H1 (cell line): ENCODE measurements at regions not wholly inside any gene's neighbourhood (a gene's known extent, or its start where the extent isn't known, plus 50 kb on each side); places are given as distances from the start of the nearest gene placed in this dataset.

Experiments used
- CTCF ChIA-PET: fragments of 300-600 bp; sonication (Branson Sonifier 250); formaldehyde crosslinking; loops from one replicate; lab custom pipeline; 2021; ENCODE audit not compliant: partially characterized antibody; lab: Charles Lee
- POLR2A ChIA-PET: fragments of 300-600 bp; sonication (Branson Sonifier 250); formaldehyde crosslinking; loops from one replicate; lab custom pipeline; 2021; ENCODE audit warnings: inconsistent platforms; ENCODE audit not compliant: partially characterized antibody; lab: Charles Lee
- DNase-seq, 2 experiments: peaks; one replicate each; pipeline versions ENCODE4 v3.0.0 to v3.0.0-alpha.2; 2010 to 2022; ENCODE audit warnings: low spot score in 2 of 2, low read depth in 1 of 2, mixed read lengths in 1 of 2
- FAIRE-seq: peaks from 2 replicates; lab custom pipeline; 2011; peaks lifted over from hg19 to GRCh38; lab: Jason Lieb, UNC
- H2AFZ ChIP-seq: 2 replicates; pipeline ENCODE4 v1.8.1; 2012; ENCODE audit warnings: low read length, inconsistent platforms
- H2AK5ac ChIP-seq: 2 replicates; pipeline ENCODE4 v1.6.1; 2013; ENCODE audit warnings: low read depth, low read length
- H2BK120ac ChIP-seq: replicated peaks from 2 replicates; pipeline ENCODE3; 2013; ENCODE audit warnings: low read depth, low read length, inconsistent platforms
- H2BK12ac ChIP-seq: 2 replicates; pipeline ENCODE4 v1.6.1; 2013; ENCODE audit warnings: low read depth, low read length
- H2BK15ac ChIP-seq: 2 replicates; pipeline ENCODE4 v1.6.1; 2013; ENCODE audit warnings: low read length
- H2BK20ac ChIP-seq: 2 replicates; pipeline ENCODE4 v1.6.1; 2013; ENCODE audit warnings: low read length
- H2BK5ac ChIP-seq: 2 replicates; pipeline ENCODE4 v1.6.1; 2013; ENCODE audit warnings: low read depth, low read length
- H3K14ac ChIP-seq: 2 replicates; pipeline ENCODE4 v1.6.1; 2013; ENCODE audit warnings: inconsistent platforms; ENCODE audit not compliant: insufficient read length
- H3K18ac ChIP-seq: 2 replicates; pipeline ENCODE4 v1.6.1; 2013; ENCODE audit warnings: low read length; ENCODE audit errors: extremely low read depth
- H3K23ac ChIP-seq: 2 replicates; pipeline ENCODE4 v1.6.1; 2013; ENCODE audit warnings: inconsistent platforms; ENCODE audit not compliant: insufficient read length
- H3K23me2 ChIP-seq: 2 replicates; pipeline ENCODE4 v1.6.1; 2013; ENCODE audit warnings: low read depth, low read length
- H3K27ac ChIP-seq: 2 replicates; pipeline ENCODE4 v1.6.1; 2011; ENCODE audit warnings: low read depth, low read length, inconsistent platforms
- H3K27me3 ChIP-seq, 4 experiments: replicated peaks in 1 of 4; 1 replicate in 1 of 4; 2 replicates in 3 of 4; pipeline versions ENCODE4 v1.6.1 to v1.8.1; 2011 to 2013; ENCODE audit warnings: low read length in 3 of 4, mild to moderate bottlenecking in 3 of 4, inconsistent platforms in 2 of 4, mixed read lengths in 2 of 4, moderate library complexity in 1 of 4; ENCODE audit not compliant: control insufficient read depth in 3 of 4, insufficient read depth in 3 of 4; ENCODE audit errors: extremely low read depth in 1 of 4
- H3K36me3 ChIP-seq, 4 experiments: 2 replicates each; pipeline versions ENCODE4 v1.6.1 to v1.8.1; 2011 to 2013; ENCODE audit warnings: mild to moderate bottlenecking in 4 of 4, low read length in 3 of 4, moderate library complexity in 2 of 4, control low read depth in 1 of 4, inconsistent platforms in 1 of 4; ENCODE audit not compliant: insufficient read depth in 4 of 4, control insufficient read depth in 2 of 4
- H3K4ac ChIP-seq: replicated peaks from 2 replicates; pipeline ENCODE3; 2013; ENCODE audit warnings: low read length, low read depth, mixed read lengths, inconsistent platforms; ENCODE audit not compliant: insufficient read length
- H3K4me1 ChIP-seq, 4 experiments: replicated peaks in 1 of 4; 1 replicate in 1 of 4; 2 replicates in 3 of 4; pipeline versions ENCODE4 v1.6.1 to v1.8.1; 2011 to 2013; ENCODE audit warnings: low read length in 3 of 4, inconsistent platforms in 2 of 4, mixed read lengths in 1 of 4; ENCODE audit not compliant: insufficient read depth in 4 of 4, control insufficient read depth in 3 of 4
- H3K4me2 ChIP-seq, 2 experiments: 2 replicates each; pipeline versions ENCODE4 v1.6.1 to v1.8.1; 2011 to 2013; ENCODE audit warnings: low read depth in 2 of 2, low read length in 2 of 2, control low read depth in 1 of 2, inconsistent platforms in 1 of 2, mild to moderate bottlenecking in 1 of 2; ENCODE audit not compliant: insufficient read depth in 1 of 2
- H3K4me3 ChIP-seq, 4 experiments: fragments of 200-600, 300-600 bp in 1 of 4; sonication (generic), shearing (Covaris generic), sonication (Bioruptor Twin) in 1 of 4; 2 replicates each; pipeline versions ENCODE4 v1.5.1 to v1.8.1; 2011 to 2016; ENCODE audit warnings: low read length in 4 of 4, low read depth in 3 of 4, control low read depth in 2 of 4, inconsistent platforms in 2 of 4, mild to moderate bottlenecking in 2 of 4, mixed read lengths in 1 of 4, moderate library complexity in 1 of 4; ENCODE audit not compliant: insufficient read depth in 2 of 4; ENCODE audit errors: extremely low read depth in 1 of 4
- H3K56ac ChIP-seq: replicated peaks from 2 replicates; pipeline ENCODE3; 2013; ENCODE audit warnings: low read depth, mild to moderate bottlenecking, mixed read lengths, low read length, inconsistent platforms; ENCODE audit not compliant: insufficient read length
- H3K79me1 ChIP-seq: 2 replicates; pipeline ENCODE4 v1.6.1; 2013; ENCODE audit warnings: low read depth, low read length, control low read depth
- H3K79me2 ChIP-seq, 2 experiments: 2 replicates each; pipeline versions ENCODE4 v1.6.1 to v1.8.1; 2012 to 2013; ENCODE audit warnings: low read length in 2 of 2, mild to moderate bottlenecking in 2 of 2, inconsistent platforms in 1 of 2; ENCODE audit not compliant: insufficient read depth in 2 of 2, control insufficient read depth in 1 of 2
- H3K9ac ChIP-seq, 4 experiments: replicated peaks in 1 of 4; 1 replicate in 1 of 4; 2 replicates in 3 of 4; pipeline versions ENCODE4 v1.6.1 to v1.8.1; 2011 to 2013; ENCODE audit warnings: low read depth in 3 of 4, low read length in 3 of 4, control low read depth in 2 of 4, mild to moderate bottlenecking in 2 of 4, moderate library complexity in 2 of 4, inconsistent platforms in 1 of 4; ENCODE audit errors: extremely low read depth in 1 of 4
- H3K9me3 ChIP-seq, 2 experiments: 2 replicates each; pipeline versions ENCODE4 v1.6.1 to v1.8.1; 2012 to 2013; ENCODE audit warnings: mild to moderate bottlenecking in 2 of 2, moderate library complexity in 2 of 2, control low read depth in 1 of 2, inconsistent platforms in 1 of 2, low read depth in 1 of 2, low read length in 1 of 2, mixed read lengths in 1 of 2; ENCODE audit not compliant: insufficient read depth in 2 of 2
- H4K20me1 ChIP-seq, 2 experiments: replicated peaks in 1 of 2; 2 replicates each; pipeline versions ENCODE3 to v1.8.1; 2011 to 2013; ENCODE audit warnings: inconsistent platforms in 2 of 2, low read length in 2 of 2, mild to moderate bottlenecking in 1 of 2; ENCODE audit not compliant: insufficient read depth in 2 of 2, control insufficient read depth in 1 of 2
- H4K5ac ChIP-seq: 2 replicates; pipeline ENCODE4 v1.6.1; 2013; ENCODE audit warnings: low read length, low read depth, mixed read lengths, inconsistent platforms; ENCODE audit not compliant: insufficient read length
- H4K8ac ChIP-seq: 2 replicates; pipeline ENCODE4 v1.8.0; 2013; ENCODE audit warnings: mild to moderate bottlenecking, moderate library complexity, low read length, inconsistent platforms; ENCODE audit not compliant: insufficient read depth; ENCODE audit errors: extremely low read depth
- H4K91ac ChIP-seq: replicated peaks from 2 replicates; pipeline ENCODE3; 2013; ENCODE audit warnings: low read length, mixed read lengths, inconsistent platforms; ENCODE audit not compliant: insufficient read length
- RNF2 ChIP-seq: fragments of 200-900, 300-1000 bp; sonication (generic); IDR thresholded peaks from 2 replicates; pipeline ENCODE4 v1.7.1; 2016; ENCODE audit warnings: borderline replicate concordance, low read depth, mild to moderate bottlenecking, antibody characterized with exemption, low read length; ENCODE audit not compliant: poor library complexity, severe bottlenecking; ENCODE audit errors: missing control alignments
- WGBS, 2 experiments: shearing (Covaris generic) in 1 of 2; methylation state at CpG; one replicate each; pipeline versions ENCODE4 v1.1.6 to v1.1.7; 2013 to 2015; ENCODE audit warnings: low lambda C conversion rate in 2 of 2, mixed read lengths in 2 of 2, inconsistent platforms in 1 of 2, low coverage in 1 of 2, missing lambda C conversion rate in 1 of 2; ENCODE audit not compliant: insufficient replicate concordance in 2 of 2, insufficient coverage in 1 of 2, insufficient read length in 1 of 2; ENCODE audit errors: extremely low coverage in 1 of 2, missing lambda C conversion rate in 1 of 2; 5-methylcytosine and 5-hydroxymethylcytosine counted together

DNA sequence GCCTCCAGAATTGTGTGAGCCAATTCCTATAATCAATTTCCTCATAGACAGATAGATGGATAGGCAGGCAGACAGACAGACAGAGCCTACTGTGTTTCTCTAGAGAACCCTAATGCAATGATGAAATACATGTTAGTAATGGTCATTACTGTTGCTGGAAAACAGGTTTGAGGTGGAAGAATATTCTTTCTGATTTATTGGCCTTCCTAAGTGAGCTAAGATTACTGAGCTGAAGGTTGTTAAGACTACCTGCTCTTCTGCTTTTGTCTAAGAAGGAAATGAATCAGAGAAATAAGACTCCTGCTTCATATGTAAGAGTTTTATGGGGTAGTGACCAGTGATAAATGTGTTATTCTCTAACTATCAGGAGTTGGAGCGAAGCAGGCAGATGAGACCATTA, 219.9 kb downstream of the ELAVL2 start:
- Histone ChIP-seq H2BK120ac (no peak overlapping the region), H3K27ac (no peak overlapping the region), H2BK15ac (no peak overlapping the region), H3K36me3 (peaks cover 0 to 13% (median 4%) of the 10 kb centered on the region in 4 experiments; a peak in 5 of 8 replicates), H3K9ac (no peak overlapping the region), H4K91ac (no peak overlapping the region), H3K56ac (no peak overlapping the region), H2BK5ac (no peak overlapping the region), H2BK20ac (no peak overlapping the region), H3K27me3 (no peaks in the 10 kb centered on the region), H3K4me2 (no peak overlapping the region), H3K4ac (no peak overlapping the region), H4K20me1 (no peaks in the 10 kb centered on the region), H2AK5ac (no peak overlapping the region), H3K79me1 (no peaks in the 10 kb centered on the region), H3K79me2 (no peaks in the 10 kb centered on the region), H2BK12ac (no peak overlapping the region), H3K4me1 (peaks cover 0 to 3% (median 0%) of the 10 kb centered on the region in 4 experiments; a peak in 1 of 7 replicates), H3K14ac (no peak overlapping the region), H3K9me3 (no peaks in the 10 kb centered on the region), H4K5ac (no peak overlapping the region), H4K8ac (no peak overlapping the region), H2AFZ (no peak overlapping the region), H3K18ac (no peak overlapping the region), H3K23ac (no peak overlapping the region), H3K4me3 (no peak overlapping the region), H3K23me2 (no peaks in the 10 kb centered on the region)
- no peak for TF ChIP-seq RNF2
- 100% methylated on average over 1 of the region's 1 CpG; no CpG with 5 or more reads in 1 of the 2 experiments for WGBS, 2 experiments
- ChIA-PET CTCF (no interaction called here), POLR2A (no interaction called here)
- FAIRE-seq, result no peak
- DNase-seq, result no peak
